Mammary epithelial cell (primary cell): ENCODE measurements at regions not wholly inside any gene's neighbourhood (a gene's known extent, or its start where the extent isn't known, plus 50 kb on each side); places are given as distances from the start of the nearest gene placed in this dataset.

Experiments
- EZH2 ChIP-seq: IDR thresholded peaks from 2 replicates; pipeline ENCODE4 v1.6.1; 2012; ENCODE audit warnings: low read length, inconsistent platforms, borderline replicate concordance
- TF ChIP-seq, protein P1 (sequence below), 2 donors: IDR thresholded peaks in 1 of 2; conservative IDR thresholded peaks in 1 of 2; 2 replicates each; pipeline ENCODE4 v1.5.1; 2011 to 2012; ENCODE audit warnings: inconsistent platforms in 2 of 2, low read length in 2 of 2, mild to moderate bottlenecking in 2 of 2, control low read depth in 1 of 2, low read depth in 1 of 2; ENCODE audit not compliant: insufficient read depth in 1 of 2; ENCODE audit errors: extremely low read depth in 1 of 2

GRCh38 chr5:12019306-12019705 lies 115.1 kb upstream of the CTNND2 start:
- TF ChIP-seq EZH2, result no peak
- TF ChIP-seq, protein P1, sequence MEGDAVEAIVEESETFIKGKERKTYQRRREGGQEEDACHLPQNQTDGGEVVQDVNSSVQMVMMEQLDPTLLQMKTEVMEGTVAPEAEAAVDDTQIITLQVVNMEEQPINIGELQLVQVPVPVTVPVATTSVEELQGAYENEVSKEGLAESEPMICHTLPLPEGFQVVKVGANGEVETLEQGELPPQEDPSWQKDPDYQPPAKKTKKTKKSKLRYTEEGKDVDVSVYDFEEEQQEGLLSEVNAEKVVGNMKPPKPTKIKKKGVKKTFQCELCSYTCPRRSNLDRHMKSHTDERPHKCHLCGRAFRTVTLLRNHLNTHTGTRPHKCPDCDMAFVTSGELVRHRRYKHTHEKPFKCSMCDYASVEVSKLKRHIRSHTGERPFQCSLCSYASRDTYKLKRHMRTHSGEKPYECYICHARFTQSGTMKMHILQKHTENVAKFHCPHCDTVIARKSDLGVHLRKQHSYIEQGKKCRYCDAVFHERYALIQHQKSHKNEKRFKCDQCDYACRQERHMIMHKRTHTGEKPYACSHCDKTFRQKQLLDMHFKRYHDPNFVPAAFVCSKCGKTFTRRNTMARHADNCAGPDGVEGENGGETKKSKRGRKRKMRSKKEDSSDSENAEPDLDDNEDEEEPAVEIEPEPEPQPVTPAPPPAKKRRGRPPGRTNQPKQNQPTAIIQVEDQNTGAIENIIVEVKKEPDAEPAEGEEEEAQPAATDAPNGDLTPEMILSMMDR (conservative IDR thresholded peaks at IDR 0.05 in 1 of 2, IDR thresholded peaks at IDR 0.05 in 1 of 2; ENCODE audit: extremely low read depth in 1 of 2, insufficient read depth in 1 of 2, low read depth in 1 of 2, low read length in 2 of 2), result no peak
